Ovary (tissue), 7 donors: ENCODE measurements at regions not wholly inside any gene's neighbourhood (a gene's known extent, or its start where the extent isn't known, plus 50 kb on each side); places are given as distances from the start of the nearest gene placed in this dataset.

ENCODE experiments used
- DNase-seq, 5 donors: peaks; one replicate each; pipeline ENCODE4 v3.0.0-alpha.2; 2019 to 2020
- H3K27ac ChIP-seq, 2 donors: fragments of 200-600 bp; one replicate each; pipeline versions ENCODE4 v1.5.1 to v1.8.0; 2019 to 2022
- H3K27me3 ChIP-seq: fragments of 200-600 bp; one replicate; pipeline ENCODE4 v1.8.0; 2022
- H3K36me3 ChIP-seq: fragments of 200-600 bp; sonication (generic); one replicate; pipeline ENCODE4 v1.5.1; 2019
- H3K4me1 ChIP-seq: one replicate; pipeline ENCODE4 v1.8.1; 2013; ENCODE audit warnings: mild to moderate bottlenecking, moderate library complexity; ENCODE audit not compliant: insufficient read depth
- H3K4me3 ChIP-seq: fragments of 200-600 bp; sonication (generic); one replicate; pipeline ENCODE4 v1.5.1; 2017
- H3K9me3 ChIP-seq, 2 donors: fragments of 200-600 bp in 1 of 2; sonication (generic) in 1 of 2; one replicate each; pipeline versions ENCODE4 v1.5.1 to v1.8.1; 2013 to 2019; ENCODE audit warnings: mild to moderate bottlenecking in 1 of 2, moderate library complexity in 1 of 2
- EP300 ChIP-seq: sonication (generic); formaldehyde crosslinking; IDR thresholded peaks from one replicate; pipeline ENCODE4 v1.6.1; 2017; ENCODE audit warnings: antibody characterized with exemption
- POLR2A ChIP-seq: fragments of 450-650 bp; IDR thresholded peaks from one replicate; pipeline ENCODE4 v1.6.1; 2017; ENCODE audit warnings: antibody characterized with exemption, mild to moderate bottlenecking, moderate library complexity
- WGBS, 3 donors: extraction: QIAGEN DNeasy Blood & Tissue Kit in 1 of 3; methylation state at CpG; one replicate each; pipeline versions ENCODE4 v1.1.5 to v1.1.7; 2013 to 2017; 5-methylcytosine and 5-hydroxymethylcytosine counted together
- intact Hi-C, 4 donors: fragments of 100-400 bp; cut with DNase I; formaldehyde crosslinking; loops; one replicate each; pipeline versions ENCODE4 v1.11.0 to v1.15.1; 2022 to 2023
- TF ChIP-seq, protein P1 (sequence below), 3 donors: fragments of 450-650 bp in 2 of 3; fragments of 200-600 bp in 1 of 3; IDR thresholded peaks; one replicate each; pipeline versions ENCODE4 v1.5.1 to v1.8.0; 2016 to 2022; ENCODE audit warnings: antibody characterized with exemption in 3 of 3, mild to moderate bottlenecking in 1 of 3
- donor health status: DM: no; HTN: no; CAD: no; lungs with moderate emphysema.
- donor health status: DM: no; HTN: no; CAD: no.
- donor health status: Bipolar disorder and iron deficiency.
- donor health status: DM: no; HTN: no; CAD: no.
- donor health status: DM: yes; HTN: yes; CAD: no.

DNA sequence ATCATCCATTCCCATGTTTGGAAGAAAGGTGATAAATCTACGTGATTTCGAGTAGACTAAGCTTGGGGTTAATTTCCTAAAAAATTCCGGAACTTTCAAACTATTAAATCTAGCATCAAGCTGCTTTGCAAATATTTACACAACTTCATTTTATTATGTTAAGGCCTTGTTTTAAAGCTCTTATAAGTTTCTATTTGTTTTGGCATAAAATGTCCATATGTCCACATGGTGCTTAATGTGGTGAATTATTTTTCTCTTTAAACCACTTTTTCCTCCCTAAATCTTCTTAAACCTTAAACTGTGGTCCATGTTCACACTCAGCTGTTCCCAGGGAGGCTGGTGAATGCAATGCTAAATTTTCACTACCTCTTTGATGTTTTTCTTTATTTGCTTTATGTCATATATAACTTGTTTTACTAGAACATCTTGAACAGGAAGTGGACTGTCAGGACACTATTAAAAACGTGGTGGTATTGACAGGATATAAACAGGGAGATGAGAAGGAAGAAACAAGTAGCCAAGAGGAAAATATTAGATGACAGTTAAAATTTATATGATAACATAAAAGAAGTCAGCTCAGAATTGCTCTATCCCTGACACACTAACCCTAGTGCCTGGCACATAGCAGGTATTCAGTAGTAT lies 72.5 kb upstream of the AGTR1 start:
- no peaks in the 10 kb centered on the region for H3K4me1 ChIP-seq
- no peak for TF ChIP-seq POLR2A
- H3K36me3 ChIP-seq: no peaks in the 10 kb centered on the region
- no peak overlapping the region for H3K27ac ChIP-seq
- H3K27me3 ChIP-seq: no peaks in the 10 kb centered on the region
- H3K4me3 ChIP-seq: no peak overlapping the region
- no peaks in the 10 kb centered on the region for H3K9me3 ChIP-seq
- DNase-seq: no peak
- WGBS, 3 donors: 71 to 73% (median 71%) methylated on average over 4 of the region's 4 CpGs
- intact Hi-C loops: no loop called here

- 86 to 92% (median 88%) methylated on average over 2 of the region's 2 CpGs for WGBS, 3 donors
- DNase-seq: no peak
- H3K9me3 ChIP-seq: no peaks in the 10 kb centered on the region
- H3K4me3 ChIP-seq: no peak overlapping the region
- intact Hi-C loops: no loop called here
- TF ChIP-seq, protein P1, sequence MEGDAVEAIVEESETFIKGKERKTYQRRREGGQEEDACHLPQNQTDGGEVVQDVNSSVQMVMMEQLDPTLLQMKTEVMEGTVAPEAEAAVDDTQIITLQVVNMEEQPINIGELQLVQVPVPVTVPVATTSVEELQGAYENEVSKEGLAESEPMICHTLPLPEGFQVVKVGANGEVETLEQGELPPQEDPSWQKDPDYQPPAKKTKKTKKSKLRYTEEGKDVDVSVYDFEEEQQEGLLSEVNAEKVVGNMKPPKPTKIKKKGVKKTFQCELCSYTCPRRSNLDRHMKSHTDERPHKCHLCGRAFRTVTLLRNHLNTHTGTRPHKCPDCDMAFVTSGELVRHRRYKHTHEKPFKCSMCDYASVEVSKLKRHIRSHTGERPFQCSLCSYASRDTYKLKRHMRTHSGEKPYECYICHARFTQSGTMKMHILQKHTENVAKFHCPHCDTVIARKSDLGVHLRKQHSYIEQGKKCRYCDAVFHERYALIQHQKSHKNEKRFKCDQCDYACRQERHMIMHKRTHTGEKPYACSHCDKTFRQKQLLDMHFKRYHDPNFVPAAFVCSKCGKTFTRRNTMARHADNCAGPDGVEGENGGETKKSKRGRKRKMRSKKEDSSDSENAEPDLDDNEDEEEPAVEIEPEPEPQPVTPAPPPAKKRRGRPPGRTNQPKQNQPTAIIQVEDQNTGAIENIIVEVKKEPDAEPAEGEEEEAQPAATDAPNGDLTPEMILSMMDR (IDR thresholded peaks at IDR 0.05): no peak
- TF ChIP-seq POLR2A (no peak), EP300 (no peak)
- no peak overlapping the region for H3K27ac ChIP-seq
- no peaks in the 10 kb centered on the region for H3K27me3 ChIP-seq
- H3K4me1 ChIP-seq: no peaks in the 10 kb centered on the region
- H3K36me3 ChIP-seq: no peaks in the 10 kb centered on the region
Measured at GRCh38 chr3:148625991-148626390, 71.7 kb upstream of the AGTR1 start.

DNA sequence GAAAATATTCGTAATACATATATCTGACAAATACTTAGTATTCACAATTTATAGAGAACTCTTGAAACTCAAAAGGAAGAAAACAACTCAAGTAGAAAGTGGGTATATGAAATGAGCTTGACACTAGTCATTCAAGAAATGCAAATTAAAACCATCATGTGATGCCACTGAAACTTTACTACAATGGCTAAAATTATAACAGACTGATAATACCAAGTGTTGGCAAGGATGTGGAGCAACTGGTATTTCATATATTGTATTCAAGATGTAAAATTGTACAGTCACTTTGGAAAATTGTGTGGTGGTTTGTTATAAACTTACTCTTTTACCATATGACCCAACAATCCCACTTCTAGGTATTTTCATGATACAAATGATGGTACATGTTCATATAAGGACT lies 68.7 kb upstream of the AGTR1 start:
- H3K27ac ChIP-seq: no peak overlapping the region
- TF ChIP-seq, protein P1 (IDR thresholded peaks at IDR 0.05): no peak
- no peak for TF ChIP-seq EP300
- no peak for TF ChIP-seq POLR2A
- DNase-seq: no peak
- no peak overlapping the region for H3K4me3 ChIP-seq
- H3K36me3 ChIP-seq: no peaks in the 10 kb centered on the region
- WGBS, 3 donors: 82 to 98% (median 88%) methylated on average over 1 of the region's 1 CpG
- H3K9me3 ChIP-seq: no peaks in the 10 kb centered on the region
- intact Hi-C loops: no loop called here
- no peaks in the 10 kb centered on the region for H3K27me3 ChIP-seq
- H3K4me1 ChIP-seq: no peaks in the 10 kb centered on the region

DNA sequence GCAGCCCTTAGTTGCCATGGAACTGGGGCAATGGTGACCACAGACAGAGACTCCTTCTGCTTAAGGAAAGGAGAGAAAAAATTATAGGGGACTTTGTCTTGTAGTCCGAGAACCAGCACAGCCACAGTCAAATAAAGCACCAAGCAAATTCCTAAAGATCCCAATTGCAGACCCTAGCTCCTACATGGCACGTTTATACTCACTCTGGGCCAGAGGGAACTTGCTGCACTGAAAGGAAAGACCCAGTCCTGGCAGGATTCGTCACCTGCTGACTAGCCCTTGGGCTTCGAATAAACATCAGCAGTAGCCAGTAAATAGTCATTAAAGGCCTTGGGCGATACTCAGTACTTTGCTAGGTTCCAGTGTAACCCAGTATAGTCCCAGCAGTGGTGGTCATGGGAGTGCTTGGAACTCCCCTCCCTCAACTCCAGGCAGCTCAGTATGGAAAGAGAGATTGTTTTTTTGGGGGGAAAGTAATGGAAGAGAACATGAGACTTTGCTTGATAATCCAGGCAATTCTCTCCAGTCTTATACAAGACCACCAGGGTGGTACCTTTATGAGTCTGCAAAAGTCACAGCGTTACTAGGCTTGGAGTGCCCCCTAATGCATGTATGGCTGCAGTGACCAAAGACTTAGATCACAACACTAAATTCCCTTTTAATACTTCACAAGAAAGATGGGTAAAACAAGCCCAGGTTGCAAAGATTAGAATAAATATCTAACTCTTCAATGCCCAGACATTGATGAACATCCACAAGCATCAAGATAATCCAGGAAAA lies 66.4 kb upstream of the AGTR1 start:
- no peak overlapping the region for H3K27ac ChIP-seq
- no peak for DNase-seq
- H3K4me3 ChIP-seq: no peak overlapping the region
- intact Hi-C loops: no loop called here
- no peaks in the 10 kb centered on the region for H3K4me1 ChIP-seq
- H3K9me3 ChIP-seq: no peaks in the 10 kb centered on the region
- 70 to 86% (median 71%) methylated on average over 6 of the region's 6 CpGs for WGBS, 3 donors
- H3K36me3 ChIP-seq: no peaks in the 10 kb centered on the region
- no peaks in the 10 kb centered on the region for H3K27me3 ChIP-seq
- TF ChIP-seq, protein P1 (IDR thresholded peaks at IDR 0.05): no peak
- no peak for TF ChIP-seq POLR2A
- no peak for TF ChIP-seq EP300

- Histone ChIP-seq H3K27me3 (no peaks in the 10 kb centered on the region), H3K9me3 (no peaks in the 10 kb centered on the region), H3K4me3 (no peak overlapping the region), H3K27ac (no peak overlapping the region), H3K4me1 (peaks cover 4% of the 10 kb centered on the region), H3K36me3 (no peaks in the 10 kb centered on the region)
- intact Hi-C loops: no loop called here
- DNase-seq: no peak
- WGBS, 3 donors: 84 to 95% (median 94%) methylated on average over 2 of the region's 2 CpGs
- TF ChIP-seq, protein P1 (IDR thresholded peaks at IDR 0.05): no peak
- no peak for TF ChIP-seq POLR2A
- TF ChIP-seq EP300: no peak
Measured at GRCh38 chr3:148641722-148642121, 56.0 kb upstream of the AGTR1 start.
